ENCODE measurements at regions not wholly inside any gene's neighbourhood (a gene's known extent, or its start where the extent isn't known, plus 50 kb on each side); places are given as distances from the start of the nearest gene placed in this dataset.

DNA sequence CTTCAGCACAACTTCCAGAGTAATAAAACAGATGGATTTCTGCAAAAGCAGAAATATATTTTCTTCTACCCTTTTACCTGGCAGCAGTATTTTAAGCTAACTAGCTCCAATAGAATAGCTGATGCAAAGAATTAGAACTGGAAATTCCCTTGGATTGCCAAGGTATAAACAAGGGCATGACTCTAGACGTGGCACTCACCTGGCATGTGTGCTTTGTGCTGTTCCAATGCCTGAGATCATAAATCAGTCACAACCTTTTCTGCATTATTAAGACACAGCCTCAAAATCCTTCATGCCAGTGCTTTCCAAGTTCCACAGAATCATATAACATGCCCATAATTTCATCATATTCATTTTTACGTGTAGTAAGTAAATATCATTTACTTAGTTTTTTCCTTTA, 1048.7 kb downstream of the ADGRL2 start:
- peak; percentile 30 for DNase-seq

DNA sequence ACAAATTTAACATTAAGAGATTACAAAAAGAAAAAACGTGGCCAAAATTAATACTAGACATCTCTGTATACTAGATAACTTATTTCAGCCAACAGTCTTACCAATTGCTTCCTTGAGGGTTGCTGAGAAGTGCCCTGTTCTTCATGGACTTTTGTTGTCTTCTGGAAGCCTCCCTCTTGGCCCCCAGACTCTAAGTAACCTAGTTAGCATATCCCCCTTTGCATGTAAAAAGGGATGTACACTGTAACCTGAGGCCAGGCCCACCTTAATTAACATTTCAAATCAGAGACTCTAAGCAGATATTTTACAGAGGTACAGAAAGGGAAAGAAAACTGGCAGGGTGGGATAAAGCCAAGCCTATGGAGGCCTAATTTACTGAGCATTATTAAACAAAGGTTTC, 1047.3 kb downstream of the ADGRL2 start:
- DNase-seq: no peak

DNA sequence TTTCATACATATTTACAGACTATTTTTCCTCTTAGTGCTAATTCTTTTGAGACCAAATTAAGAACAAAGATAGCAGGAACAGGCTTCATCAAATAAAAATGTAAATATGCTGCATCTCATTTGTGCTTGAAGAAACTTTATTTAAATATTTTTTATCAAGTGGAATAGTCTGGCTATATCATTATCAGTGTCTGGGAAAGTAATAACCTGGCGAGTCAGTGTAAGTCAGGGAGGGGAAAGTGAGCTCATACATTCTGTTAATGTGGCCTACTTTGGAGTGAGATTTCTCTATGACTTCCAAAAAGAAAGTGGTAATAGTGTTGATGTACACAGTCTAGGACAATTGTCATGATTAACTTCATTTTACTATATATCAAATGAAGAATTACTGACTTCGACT, 1045.1 kb downstream of the ADGRL2 start:
- no peak for DNase-seq

DNA sequence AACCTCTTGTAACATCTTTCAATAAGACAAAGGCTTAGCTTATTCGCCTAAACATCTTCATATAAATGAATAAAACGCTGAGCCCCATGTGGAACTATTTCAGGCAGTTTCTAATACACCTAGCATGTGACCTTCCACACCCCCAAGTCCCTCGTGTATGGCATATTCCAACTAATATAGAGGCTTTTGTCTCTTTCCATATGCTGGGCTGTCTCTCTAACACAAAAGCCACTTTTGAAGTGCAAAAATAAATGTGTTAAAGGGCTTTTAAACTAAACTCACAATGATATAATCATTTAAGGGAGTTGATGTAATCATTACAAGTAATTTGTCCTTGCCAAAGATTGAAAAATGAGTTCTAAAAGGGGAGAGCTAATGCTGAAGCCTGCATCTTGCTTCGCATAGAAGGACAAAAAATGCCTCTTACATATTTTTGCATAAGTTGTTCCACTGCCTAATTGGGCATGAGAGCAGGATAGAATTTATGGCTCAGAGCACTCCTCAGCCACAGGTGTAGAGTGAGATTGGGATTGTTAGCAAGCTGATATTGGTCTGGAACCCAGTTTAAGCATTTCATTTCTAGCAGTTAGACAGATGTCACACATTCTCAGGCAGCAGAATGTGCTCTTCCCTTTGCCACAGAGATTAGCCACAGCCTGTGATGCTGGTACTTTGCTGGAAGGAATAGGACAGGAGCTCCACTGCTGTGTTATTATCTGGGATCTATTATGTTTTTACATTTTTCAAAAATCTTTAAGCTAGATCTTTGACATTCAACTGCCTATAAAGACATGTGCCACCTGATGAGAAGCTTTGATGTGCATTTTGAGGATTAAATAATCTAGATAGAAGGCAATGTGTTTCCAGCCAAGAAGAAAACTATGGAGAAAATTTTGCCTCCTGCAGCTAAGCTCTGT, 1044.4 kb downstream of the ADGRL2 start:
- DNase-seq: no peak

DNA sequence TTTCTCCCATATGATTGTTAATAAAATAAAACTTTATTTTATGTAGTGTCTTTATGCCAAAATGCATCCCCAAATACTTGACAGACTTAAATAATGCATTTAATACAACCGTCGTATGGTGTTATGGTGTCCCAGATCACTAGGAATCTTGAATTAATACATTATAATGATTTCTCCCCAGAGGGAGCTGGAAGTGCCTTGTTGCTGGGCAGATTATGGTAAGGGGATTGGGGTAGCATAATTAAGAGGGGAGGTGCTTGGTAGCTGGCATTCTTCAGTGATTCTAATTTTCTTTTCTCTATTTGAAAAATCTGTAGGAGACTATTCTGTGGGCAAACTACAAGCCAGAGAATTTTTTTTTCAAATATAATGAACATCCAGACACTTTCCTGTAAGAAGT, 1043.7 kb downstream of the ADGRL2 start:
- no peak for DNase-seq

DNA sequence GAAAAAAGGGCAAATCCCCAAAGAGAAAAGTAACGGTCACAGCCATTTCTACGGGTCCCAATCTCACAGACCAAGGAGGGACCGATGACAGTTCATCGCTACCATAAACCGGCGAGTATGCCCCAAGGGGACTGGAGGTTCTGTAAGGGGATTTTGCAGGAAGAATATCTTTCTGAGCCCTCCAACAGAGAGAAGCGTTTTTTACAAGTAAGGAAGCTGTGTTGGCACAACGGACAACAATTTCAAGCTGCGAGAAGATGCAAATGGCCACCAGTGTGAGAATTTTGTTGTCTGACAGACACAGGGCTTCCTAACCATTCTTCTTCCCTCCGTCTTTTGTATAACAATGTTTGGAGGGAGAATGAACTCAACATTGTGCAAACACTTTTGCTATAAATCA, 1043.1 kb downstream of the ADGRL2 start:
- DNase-seq: no peak

DNA sequence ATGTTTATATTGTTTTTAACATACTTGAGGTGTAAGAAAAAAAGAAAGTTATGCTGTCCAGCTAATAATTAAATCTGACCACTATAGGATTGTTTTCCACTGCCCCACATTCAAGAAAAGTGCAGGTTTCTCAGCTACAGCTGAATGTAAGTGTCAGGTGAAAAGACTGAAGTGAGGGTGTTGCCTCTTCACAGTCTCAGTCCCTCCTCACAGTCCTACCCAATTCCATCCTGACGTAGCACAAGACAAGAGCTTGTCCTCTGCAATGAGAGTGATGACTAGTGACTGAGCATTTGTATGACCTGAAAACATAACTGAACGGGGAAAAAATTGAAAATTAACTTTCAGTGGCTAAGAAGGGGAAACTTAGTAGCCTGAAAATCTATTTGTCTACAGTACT, 1039.5 kb downstream of the ADGRL2 start:
- DNase-seq: no peak

DNA sequence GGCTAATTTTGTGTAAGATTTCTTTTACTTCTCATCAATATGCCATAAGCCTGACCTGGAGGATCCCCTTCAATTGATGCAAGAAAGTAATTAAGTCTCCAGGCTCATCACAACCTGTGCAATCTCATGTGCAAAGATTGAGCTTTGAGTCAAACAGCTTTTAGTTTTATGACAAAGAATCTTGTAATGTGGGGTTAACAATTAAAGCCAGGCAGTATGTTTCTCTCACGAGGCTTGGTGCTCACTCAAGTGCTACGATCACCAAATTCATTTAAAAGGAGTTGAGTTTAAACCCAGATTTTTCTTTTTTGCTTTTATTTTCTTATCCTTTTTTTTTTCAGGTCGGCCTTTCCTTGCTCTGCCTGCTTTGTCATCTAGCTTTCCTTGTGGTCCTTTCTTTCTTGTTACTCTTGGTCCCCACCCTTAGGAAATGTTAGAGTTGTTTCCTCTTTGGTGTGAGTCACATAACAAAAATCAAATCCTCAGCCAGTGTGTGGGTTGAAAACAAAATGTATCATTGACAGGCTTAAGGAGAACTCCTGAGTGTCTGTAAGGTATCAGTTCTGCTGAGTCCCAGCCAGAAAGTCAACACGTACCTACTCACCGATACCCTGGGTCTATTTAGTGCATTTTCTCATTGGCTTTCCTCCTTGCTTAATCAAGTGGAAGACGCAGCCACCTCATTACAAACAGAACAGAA, 1037.2 kb downstream of the ADGRL2 start:
- DNase-seq: no peak

DNA sequence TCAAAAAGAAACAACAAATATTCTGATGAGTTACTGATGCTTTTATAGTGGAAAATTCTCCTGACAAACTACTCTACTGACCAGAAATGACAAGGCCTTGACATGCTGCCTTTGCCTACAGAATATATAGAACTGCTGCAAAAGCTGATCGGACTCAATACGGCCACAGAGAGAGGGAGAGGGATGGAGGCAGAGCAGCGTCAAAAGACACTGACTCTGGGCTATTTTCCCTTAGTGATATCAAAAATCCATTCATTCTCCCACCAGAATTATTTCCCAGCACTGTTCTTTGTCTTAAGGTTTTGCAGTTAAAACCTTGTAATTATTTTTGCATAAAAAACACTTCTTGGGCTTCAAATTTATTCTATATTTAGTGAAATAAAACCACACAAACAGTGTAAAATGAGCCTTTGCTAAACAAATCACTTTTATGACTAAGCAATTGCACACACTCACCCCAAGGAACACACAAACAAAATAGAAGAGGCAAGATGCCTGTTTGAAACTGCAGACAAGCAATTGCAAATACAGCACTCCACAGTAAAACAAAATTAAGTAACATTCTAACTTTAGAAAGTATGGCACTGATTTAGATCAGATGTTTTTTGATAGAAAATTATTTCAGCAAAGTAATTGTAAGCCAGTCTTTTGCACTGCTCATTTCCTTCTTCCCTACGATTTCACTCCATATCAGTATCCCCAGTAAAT, 1036.4 kb downstream of the ADGRL2 start:
- DNase-seq: no peak

DNA sequence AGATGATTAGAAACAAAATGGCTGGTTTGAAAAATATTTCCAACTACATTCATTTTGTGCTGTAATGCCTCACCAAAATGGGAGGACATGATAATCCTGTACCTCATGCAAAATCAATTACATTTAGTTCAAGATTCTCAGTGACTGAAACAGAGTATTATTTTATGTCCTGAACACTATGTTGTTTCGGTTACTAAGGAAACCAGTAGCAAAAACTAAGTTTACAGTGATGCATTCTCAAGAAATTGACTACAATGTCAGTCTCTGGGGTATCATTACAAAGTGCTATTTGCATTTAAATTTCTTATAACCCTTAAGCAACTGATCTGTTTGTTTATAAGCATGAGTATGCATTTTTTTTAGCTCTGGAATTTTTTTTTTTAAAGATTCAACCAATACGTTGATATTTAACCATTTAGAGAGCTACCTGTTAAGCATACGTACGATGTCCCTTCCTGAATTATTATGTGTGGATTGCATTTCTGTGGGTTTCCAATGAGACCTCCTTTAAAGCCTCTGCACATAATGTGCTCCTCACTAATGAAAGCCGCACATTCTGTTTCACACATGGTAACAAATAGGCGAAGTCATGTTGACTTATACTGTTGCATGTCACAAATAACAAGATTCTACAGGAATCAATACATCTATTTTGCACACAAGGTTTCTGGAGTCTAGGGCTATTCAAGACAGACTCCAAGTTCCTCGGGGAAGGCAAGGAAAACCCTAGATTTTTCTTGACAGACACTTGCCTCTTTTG, 1035.7 kb downstream of the ADGRL2 start:
- no peak for DNase-seq

DNA sequence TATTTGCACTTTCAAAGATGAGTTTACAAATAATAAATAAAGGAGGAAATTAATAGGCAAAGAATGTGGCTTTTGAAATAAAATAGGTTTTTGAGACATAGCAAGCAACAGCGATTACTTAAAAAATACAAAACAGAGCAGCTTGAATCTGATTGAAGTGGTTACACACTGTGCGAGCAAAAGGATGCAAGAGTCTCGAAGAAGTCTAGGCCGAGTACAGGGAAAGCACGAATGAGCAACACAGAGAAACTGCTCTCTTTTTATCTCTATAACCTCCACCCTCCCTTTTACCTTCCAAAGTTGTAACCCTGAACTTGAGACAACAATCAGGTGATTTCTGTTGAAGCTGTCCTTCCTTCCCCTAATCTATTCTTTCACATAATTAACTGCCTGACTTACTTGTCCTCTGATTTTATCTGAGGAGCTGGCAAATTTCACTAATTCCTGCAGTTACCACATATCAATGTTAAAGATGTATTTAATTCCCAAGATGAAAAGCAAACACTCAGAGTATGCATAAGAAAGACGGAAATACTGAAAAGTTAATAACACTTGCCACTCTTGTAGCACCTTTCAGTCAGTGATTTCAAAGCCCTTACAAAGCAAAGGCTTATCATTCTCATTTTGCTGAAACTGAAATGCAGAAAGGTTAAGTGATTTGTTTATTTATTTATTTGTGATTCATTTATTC, 1030.1 kb downstream of the ADGRL2 start:
- DNase-seq: no peak

DNA sequence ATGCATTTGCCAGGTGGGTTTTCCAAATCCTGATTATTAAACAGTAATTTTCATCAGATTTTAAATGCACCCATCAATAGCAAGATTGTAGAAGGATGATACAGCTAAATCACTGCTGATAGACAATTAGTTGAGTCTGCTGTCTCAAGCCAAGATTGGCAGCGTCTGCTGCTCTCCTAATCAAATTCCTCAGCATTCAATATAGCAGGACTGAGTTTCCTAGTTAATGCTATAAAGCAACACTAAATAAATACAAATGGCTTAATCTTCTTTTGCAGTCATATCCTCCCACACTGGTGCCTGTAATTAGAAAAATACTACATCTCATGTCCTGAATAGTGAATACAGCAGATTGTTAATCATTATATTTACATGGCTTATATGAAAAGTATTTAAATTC, 1028.8 kb downstream of the ADGRL2 start:
- no peak for DNase-seq

DNA sequence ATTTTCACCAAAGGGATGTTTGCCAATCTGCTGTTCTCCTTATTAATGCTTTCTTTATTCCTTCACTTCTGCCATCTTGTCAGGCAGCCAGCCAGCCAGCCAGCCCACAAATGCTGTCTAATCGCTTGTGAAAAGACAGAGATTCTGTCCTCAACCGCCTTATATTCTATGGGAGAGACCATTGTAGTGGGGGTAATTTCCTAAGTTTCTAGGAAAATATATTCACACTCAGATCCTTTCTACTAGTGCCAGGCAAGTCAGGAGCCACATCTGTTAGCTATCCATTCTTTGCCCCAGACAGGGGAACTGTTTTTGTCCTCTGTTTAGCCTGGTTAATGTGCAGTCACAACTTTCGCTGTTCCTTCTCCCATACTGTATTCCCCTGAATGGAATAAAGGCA, 1023.1 kb downstream of the ADGRL2 start:
- no peak for DNase-seq

DNA sequence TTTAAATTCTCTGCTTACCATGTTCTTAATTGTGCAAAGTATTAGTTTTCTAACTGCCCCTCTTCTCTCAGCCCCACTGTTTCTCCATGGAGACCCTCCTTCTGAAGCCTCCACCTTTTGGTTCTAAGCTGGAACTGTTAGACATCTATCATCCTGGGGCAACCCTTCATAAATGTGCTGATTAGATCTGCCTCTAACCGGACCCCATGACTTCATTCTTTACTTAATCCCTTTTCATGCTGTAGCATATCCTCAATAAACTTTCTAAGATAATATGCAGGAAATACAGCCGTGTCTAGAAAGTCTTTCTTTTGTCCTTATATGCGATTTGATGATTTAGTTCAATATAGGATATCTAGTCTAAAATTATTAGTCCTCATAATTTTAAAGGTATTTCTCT, 1020.1 kb downstream of the ADGRL2 start:
- no peak for DNase-seq

DNA sequence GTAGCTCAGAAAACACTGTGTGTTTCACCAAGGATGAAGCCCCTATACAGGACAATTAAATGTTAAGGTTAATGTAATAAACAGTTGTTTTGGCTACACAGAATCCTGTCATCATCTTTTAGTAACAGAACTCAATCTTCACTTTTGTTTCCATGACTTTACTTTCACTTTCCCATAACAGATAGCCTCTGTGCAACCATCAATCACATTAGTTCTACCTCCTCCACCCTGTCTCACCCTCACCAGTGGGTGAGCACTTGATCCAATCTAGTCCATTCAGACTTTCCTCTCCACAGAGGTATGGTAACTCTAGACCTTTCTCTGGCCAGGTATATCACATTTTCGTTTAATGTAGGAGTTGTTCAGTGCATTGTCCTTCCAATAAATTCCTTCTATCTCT, 1018.5 kb downstream of the ADGRL2 start:
- DNase-seq: no peak

DNA sequence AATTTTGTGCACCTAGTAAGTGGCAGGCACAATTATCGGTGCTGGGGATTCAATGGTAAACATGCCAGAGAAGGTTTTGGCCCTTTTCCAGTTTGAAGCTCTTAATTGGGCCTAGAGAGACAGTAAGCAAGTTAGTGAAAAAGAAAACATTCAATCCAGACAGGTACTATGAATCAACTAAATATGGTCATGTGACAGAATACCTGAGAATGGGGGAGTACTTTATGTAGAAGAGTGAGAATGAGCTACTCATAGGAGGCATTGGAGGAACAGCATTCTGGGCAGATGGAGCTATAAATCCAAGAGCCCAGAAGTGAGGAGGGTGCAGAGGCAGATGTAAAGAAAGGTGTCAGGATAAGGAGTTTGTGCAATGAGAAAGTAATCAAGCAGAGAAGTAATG, 1017.9 kb downstream of the ADGRL2 start:
- DNase-seq: no peak

DNA sequence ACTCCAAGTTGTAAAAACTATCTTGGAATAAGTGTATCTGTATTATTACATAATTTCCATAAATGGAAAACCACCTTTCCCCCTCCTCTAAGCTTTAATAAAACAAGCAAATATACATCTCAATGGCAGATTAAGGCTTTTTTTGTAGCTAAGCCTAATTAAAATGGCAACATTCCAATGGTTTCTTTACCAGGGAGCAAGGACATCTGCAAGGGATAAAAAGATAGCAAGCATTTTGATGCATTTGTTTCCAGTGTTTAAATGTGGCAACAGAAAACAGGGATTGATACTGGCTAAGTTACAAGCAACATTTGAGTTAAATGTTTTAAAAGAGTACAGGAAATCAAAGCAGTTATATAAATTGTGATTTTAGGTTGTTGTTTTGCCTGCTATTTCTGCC, 1012.7 kb downstream of the ADGRL2 start:
- DNase-seq: no peak

DNA sequence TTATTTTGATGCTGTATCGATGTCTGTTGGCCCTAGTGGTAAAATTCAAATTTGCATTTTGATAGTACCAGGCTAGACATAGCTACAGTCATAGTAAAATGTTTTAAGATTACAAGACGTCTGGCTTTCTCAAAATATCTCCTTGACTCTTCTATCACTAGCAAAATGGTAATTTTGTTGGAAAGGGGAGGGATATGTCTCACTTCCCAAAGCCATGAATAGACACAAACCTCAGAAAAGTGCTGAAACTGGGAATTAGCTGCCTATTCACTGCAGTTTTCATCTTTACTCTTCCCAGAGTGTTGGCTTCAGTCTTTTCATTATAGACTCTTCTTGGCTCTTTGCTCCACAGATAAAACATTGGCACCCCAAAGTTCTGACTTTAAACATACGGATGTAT, 1009.9 kb downstream of the ADGRL2 start:
- no peak for DNase-seq

DNA sequence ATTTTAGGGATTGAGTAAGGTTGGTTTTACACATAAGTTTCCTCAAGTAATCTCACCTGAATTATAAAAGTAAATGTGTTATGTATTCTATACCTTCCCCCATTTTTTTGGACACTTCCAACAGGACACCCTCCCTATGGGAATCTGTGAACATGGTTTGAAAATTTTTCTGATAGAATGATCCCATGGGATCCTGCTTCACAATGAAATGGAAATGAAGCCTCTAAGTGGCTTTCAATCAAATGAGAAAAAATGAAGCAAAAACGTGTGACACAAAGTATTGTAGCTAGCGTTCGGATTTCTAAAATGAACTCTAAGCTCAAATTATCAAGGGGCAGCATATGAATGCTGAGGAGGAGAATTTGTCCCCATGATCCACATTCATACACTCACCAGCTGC, 1006.8 kb downstream of the ADGRL2 start:
- no peak for DNase-seq

DNA sequence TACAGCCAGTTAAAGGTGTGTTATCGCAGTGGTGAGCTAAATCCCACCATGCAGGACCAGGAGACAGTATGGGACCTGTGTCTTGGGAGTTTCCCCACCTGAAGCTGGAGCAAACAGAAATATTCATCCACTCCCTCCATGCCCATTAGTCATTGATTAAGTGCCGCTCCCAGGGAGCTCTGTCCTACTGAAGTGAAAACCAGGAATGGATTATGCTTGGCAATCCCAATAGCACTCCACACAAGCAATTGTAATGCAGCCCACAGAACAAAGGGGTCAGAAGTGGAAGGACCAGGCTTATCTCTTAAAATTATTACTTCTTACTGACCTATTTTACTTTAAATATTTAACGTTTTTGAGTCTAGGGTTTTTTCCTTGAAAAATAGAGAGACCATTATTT, 1005.4 kb downstream of the ADGRL2 start:
- DNase-seq: no peak

DNA sequence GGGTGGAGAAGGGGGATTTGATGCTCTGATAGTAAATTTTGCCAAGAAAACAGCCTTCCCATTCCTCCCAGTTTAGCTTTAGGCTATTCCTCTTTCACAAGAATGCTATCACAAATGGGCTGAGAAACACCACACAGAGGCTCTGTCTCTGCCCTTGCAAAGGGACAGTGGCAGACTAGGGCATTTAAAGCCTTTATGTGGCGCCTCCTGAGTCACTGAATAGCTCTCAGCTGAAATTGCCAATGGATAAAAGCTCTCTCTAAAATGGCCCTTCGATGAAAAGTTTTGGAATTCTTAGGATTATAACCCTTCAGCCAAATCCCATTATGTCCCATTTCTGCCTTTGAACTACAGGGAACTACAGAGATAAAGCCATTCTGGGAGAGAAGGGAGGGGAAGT, 1000.4 kb downstream of the ADGRL2 start:
- no peak for DNase-seq

DNA sequence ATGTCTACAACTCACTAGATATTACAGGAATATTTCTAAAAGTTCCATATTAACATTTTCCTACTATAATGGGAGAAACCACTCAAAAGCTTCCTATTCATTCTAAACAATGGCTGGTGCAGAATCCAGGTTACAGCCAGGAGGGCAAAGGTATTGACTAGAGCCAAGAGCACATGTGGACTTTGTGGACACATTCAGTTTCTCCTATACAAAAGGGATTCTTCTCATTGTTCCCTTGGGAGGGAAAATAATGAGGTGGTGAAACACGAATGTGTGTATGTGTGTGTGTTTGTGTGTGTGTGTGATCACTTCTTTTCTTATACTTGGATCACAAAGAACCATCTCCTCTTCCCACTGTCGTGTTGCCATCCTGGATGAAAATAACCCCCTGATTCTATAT, 1000.0 kb downstream of the ADGRL2 start:
- no peak for DNase-seq

All from femur (tissue), 1 donor.